LHCN-M2 (cell line): ENCODE measurements at regions not wholly inside any gene's neighbourhood (a gene's known extent, or its start where the extent isn't known, plus 50 kb on each side); places are given as distances from the start of the nearest gene placed in this dataset.

Source experiments
- DNase-seq: peaks from one replicate; pipeline ENCODE4 v3.0.0-alpha.2; 2012; ENCODE audit warnings: low read depth

DNA sequence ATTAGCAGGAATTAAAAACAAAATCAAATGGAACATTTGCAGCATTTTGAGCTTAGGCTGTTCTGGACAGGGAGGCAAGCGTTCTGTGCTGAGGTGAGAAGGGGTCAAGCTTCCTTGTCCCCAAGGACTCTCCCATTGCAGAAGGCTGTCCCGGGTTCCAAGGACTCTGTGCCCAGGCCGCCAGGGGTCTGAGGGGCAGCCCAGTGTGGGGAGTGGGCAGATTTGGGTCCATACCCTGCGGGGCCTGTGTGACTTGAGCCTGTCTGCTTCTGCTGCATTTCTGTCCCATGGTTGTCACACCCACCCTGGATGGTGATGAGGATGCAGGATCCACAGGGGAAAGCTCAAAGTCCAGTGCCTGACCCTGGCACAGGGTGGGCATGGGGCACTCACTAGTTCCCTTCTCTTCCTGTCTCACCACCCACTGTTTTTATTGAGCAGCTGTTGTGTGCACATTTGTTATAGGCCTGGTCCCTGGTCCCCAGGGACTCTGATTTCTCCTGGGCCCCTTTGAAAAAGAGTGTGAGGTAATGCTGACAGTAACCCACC, 211.4 kb upstream of the HS6ST1 start:
- DNase-seq = no peak

DNA sequence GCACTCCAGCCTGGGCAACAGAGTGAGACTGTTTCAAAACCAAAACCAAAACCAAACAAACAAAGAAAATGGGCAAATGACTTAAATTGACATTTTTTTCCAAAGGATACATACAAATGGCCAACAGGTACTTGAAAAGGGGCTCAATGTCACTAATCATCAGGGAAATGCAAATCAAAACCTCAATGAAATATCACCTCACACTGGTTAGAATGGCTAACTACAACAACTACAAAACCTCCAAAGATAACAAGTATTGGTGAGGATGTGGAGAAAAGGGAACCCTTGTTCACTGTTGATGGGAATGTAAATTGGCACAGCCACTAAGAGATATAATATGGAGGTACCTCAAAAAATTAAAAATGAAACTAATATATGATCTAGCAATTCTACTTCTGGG, 213.2 kb upstream of the HS6ST1 start:
- no peak for DNase-seq

DNA sequence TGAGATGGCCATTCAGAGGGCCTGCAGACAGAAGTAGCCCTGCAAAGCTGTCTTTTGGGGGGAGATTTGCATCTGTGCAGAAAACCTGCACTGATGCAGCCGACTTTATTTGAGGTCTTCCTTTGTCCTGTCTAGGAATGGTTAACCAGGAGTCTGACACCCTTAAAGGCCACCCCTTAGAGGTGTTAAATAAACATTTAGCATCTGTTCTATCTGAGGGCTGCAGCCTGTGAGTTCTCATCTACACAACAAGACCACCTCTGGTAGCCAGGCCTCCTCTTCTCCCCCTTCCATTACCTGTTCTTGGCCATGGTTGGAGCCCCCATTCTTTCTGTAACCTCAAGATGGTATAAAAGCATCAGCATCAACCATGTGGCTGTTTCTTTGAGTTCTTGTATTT, 214.4 kb upstream of the HS6ST1 start:
- DNase-seq = no peak

DNA sequence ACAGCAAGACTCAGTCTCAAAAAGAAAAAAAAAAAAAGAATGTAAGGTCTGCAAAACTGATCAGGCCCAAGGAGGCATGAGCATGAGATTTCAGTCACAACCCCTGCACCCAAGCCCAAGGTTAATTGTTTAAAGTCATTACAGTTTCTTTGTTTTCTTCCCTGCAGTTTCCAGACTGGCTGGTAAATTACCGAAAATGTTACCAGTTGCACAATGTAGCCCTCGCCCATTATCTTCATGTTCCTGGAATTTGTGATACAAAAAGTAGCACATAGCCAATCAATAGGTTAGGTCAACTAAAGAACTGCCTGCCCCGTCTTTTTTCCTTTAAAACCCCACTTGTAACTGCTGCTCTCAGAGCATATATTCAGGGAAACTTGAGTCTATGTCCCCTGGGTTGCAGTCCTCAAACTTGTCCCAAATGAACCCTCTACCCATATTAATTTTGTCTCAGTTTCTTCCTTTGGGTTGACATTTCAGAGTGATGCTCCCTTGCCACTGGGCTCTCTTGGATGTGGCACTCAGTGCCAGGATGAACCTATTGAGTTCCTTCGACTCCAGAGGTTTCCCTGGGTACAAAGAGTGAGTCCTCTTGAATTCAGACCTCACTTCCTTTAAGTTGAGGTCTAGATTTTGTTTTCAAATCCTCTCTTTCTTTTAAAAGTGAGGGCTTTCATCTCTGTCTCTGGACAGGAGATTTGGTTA, 216.2 kb upstream of the HS6ST1 start:
- no peak for DNase-seq

DNA sequence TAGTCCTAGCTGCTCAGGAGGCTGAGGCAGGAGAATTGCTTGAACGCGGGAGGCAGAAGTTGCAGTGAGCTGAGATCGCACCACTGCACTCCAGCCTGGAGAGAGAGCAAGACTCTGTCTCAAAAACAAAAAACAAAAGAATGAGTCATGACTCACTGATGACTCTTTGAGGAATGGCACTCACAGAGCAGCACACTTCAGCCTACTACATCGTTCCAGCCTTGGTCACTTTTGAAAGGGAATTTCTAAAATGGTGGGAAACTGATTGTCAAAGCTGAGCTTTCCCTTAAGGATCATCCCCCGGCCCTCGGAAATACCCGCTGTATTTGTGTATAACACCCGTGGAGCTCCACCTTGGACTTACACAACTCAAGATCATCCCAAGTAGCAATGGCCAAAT, 217.3 kb upstream of the HS6ST1 start:
- DNase-seq = peak; percentile 0

DNA sequence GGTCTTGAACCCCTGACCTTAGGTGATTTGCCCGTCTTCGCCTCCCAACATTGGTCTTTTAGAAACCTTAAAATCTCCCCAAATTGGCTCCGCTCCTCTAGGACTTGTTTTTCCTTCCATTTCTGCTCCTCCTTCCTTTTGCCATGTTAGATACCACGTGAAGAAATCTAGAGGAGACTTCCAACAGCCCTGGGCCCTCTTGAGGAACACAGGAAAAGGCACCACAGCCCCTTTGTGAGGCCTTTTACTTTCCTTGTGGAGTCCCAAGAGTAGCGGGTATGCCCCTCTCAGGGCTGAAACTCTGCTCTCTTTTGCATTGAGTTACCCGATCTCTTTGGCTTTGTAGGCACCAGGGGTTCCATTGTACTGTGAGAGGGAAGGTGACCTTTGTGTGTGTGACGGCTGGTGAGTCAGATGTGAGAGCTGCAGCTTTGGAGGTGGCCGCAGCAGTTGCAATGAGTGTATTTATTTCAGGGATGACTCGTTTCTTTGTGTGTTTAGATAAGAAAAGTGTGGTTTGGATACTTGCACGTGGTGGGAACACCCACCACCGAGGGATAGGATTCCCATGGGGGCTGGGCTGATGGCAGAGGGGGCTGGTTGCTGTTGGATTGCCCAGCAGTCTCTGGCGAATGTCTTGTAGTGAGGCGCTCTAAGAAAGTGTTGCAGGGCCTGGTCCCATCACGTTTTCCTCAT, 218.4 kb upstream of the HS6ST1 start:
- peak; percentile 13 for DNase-seq

DNA sequence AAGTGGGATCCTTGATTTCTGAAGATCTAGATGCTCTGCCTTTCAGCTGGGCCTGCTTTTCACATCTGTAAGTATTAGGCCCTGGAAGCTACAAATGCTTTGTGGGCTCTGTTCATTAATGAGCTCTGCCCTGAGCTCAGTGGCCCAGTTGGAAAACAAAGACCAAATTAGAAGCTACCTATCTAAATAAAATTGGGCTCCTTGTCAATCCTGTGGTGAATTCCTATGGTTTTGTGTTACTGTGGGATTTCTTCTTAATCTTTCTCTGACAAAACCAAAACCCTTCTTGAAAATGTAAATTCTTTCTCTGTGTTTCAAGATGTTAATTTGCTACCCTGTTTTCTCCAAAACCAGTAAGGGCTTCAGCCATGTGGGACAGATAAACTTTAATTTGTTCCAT, 219.0 kb upstream of the HS6ST1 start:
- DNase-seq = no peak

DNA sequence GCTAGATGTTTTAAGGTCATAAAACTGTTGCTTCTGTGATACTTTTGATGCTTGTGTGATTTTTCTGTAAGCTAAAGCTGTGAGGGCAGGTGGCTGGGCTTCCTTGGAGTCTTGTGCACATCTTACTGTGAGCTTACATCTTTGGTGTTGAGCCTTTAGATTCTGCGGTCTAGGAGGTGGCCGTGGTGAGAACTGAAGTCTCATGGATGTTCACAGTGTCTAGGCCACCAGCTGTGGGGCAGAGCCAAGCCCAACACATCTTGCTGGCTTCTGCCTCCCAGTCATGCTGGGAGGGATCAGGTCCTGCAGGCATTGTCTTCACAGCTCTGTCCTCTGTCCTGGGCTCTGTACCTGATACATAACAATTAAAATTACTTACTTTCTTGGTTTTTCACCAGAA, 219.7 kb upstream of the HS6ST1 start:
- DNase-seq = no peak

DNA sequence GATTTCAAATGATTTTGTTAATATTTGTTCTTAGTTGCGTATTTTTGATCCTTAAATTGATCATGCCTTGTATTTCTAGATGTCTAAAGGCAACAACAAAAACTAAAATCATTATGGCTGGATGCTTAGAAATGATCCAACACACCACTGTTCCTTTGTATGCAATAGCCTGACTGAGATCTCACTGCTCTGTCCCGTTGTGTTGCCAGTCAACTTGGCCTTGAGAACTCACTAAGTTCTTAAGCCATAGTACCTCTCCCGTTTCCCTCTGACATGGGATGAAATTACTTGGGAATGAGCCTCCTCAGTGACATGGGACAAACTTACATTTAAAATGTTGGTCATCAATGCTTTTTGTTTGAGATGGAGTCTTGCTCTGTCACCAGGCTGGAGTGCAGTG, 222.0 kb upstream of the HS6ST1 start:
- DNase-seq = no peak

DNA sequence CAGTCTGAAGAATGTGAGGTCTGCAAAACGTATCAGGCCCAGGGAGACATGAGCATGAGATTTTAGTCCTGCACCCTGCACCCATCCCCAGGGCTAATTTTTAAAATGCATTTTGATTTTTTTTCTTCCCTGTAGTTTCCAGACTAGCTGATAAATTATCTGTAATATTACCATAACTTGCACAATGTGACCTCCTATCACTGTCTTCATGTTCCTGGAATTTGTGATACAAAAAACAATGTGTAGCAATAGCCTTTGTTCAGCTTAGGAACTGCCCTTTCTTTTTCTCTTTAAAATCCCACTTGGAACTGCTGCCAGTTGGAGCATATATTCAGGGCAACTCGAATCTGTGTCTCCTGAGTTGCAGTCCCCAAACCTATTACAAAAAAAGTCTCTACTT, 222.8 kb upstream of the HS6ST1 start:
- no peak for DNase-seq

DNA sequence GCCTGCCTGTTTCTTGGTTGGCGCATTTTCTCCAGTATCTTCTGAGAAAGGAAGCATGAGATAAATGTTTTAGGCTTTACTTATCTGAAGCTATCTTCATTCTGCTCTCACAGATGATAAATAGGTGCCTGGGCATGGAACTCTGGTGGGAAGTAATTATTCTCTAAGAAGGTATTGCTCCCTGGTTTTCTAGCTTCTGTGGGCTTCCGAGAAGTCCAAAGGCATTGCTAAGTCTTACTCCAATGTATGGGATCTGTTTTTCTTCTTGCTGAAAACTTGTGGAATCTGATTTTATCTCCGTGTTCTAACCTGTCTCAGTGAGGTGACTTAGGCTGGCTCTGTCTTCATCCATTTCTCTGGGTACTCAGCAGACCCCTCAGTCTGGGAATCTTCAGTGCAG, 224.4 kb upstream of the HS6ST1 start:
- DNase-seq = no peak

DNA sequence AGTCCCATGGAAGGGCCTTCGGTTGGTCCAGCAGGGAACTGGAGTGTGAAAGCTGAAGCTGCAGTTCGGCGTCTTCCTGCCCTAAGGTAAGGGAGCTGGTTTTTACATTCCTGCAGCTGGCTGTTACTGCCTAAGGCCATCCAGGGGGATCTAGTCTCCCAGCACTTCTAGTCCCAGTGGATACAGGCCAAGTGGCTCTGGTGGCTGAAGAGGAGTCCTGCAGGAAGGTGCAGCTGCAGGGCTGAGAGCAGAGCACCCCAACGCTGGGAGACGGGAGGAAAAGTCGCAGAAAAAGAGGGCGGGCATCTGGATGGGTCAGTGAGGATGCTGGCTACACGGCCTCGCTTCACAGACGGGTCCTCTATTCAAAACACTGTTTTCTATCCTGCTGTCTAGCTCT, 225.0 kb upstream of the HS6ST1 start:
- no peak for DNase-seq

DNA sequence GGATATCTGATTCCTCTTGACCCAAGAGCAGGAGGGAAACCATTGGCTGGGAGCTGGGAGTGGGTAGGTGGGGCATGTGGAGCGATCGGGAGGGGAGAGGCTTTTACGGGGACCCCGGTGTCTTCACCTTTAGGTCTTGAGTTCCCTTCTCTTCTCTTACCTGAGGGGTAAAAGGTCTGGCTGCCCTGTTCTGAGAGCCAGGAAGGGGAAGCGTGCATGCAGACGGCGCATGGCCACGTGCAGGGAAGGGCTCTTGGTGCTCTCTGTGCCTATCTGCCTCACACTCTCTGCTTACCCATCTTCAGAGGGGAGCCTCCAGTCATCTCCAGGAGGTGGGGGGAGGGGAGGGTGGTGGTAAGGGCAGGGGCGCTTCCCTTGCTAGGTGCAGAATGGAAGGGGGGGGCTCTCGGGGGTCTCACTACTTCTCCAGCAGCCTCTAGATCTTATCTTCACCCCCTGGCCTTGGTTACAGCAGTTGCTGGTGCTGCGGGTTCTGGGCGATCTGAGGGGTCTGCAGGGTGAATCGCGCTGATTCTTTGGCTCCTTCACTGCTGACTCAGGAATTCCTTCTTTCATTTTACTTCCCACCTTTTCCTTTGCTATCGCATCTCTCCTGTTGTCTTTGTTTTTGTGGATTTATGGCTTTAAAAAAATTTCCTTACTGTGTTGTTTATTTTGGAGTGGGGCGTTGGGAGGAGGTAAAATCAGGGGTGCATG, 225.8 kb upstream of the HS6ST1 start:
- DNase-seq = no peak

DNA sequence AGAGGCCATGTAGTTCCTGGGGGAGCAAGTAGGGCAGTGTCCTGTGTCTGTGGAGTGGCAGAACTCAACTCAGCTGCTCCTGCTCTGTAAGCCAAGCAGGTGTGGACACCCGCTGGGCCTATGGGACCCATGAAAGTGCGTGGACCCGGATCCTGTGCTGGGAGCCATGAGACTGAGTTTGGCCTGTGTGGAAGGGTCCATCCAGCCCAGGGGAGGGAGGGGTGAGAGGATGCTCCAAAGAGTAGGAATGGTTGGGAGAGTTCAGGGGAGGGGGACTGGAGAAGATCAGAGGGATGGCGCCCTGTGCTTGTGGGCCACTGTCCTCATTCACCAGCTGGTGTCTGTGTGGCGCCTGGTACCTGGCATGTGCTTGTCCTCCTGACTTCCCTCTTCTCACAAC, 226.4 kb upstream of the HS6ST1 start:
- DNase-seq = no peak

DNA sequence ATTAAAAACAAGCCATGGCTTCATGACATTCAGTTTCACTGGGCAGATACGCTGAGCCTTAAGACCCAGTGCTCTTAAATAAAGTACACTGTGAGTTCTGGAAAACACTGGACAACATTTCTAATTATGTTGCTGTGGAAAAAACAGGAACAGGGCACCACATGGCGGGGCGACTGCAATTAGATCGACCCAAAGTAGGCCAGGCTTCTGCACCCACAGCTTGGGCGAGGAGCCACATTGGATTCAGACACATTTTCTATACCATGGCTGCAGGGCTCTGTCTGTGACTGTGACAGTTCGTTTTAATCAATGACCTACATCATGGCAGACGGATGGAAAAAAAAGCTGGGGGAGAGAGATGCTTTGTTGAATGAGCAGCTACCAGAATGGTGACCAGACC, 227.2 kb upstream of the HS6ST1 start:
- DNase-seq = no peak

DNA sequence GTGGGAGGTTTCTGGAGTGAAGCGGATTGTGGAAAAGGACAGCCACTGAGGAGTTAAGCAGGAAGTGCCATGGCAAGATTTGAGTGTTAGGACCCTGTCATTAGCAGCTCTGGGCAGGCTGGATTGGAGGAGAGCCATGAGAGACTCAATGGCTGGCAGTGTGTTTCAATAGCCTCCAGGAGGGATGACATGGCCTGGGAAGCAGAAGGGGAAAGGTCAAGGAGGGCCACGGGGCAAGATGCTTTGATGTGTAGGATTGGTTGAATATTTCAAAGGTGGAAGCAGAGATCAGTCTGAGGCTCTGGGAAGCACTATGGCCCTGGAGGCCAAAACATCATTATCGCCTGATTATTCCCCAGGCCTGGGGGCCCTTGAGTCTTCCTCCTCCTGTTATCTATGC, 229.0 kb upstream of the HS6ST1 start:
- no peak for DNase-seq

DNA sequence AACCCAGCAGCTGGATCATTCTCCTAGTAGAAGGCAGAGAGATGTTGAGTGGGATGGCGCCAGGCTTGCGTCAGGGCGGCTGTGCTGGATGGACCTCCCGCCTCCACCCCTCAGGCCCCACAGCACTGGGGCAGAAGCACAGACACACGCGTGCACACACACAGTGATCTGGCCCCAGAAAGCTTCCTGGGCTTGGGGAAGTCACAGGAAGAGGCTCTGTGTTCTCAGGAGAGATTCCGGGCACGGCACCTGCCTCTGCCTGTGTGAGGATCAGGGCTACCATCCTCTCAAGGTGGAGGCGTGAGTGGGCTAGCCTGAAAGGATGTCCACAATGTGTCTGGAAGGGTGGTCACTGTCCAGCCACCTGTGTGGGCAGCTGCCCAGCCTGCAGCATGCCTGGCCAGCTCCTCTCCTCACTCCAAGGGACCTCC, 229.8 kb upstream of the HS6ST1 start:
- DNase-seq = no peak

DNA sequence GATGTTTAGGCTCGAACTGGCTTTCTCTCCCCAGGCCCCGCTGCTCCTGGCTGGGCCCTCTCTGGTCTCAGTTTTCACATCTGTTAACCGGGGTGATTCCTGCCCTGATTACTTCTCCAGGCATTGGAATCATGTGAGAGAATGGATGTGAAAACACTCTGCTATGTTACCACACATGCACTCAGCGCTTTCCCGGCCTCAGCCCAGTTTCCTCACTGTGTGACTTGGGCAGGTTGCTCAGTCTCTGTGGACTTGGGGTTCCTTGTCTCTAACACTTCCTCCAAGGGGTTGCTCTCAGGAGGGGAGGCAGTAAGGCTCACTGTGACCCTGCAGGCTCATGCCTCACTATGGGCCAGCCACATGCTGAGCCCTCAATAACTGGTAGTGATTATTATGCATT, 230.4 kb upstream of the HS6ST1 start:
- DNase-seq = no peak

DNA sequence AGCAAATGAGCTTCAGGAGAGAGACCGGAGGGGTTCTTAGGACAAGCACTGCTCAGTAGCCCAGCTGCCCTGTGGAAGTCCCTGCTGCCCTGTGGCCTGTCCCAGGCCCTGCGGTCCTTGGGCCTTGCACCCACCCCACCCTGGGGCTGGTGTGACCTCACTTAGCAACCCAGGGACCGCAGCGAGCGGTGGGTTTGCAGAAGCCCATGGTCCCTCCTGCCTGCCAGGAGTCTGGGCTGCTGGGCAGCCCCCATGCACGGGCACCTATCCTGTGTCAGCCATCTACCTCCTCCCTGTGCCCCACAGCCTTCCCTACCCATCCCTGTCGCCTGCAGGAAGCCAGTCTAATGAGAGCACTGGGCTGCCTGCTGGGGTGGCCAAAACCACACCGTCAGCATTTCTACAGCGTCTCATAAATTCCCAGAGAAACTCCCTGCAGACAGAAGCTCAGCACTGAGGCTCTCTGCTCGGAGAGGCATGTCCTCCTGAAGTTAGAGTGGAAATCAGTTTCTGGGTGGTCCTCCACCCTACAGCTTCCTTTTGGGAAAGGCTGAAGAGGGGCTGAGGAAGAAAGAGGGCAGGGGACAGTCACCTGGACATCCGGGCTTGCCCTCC, 231.1 kb upstream of the HS6ST1 start:
- no peak for DNase-seq

DNA sequence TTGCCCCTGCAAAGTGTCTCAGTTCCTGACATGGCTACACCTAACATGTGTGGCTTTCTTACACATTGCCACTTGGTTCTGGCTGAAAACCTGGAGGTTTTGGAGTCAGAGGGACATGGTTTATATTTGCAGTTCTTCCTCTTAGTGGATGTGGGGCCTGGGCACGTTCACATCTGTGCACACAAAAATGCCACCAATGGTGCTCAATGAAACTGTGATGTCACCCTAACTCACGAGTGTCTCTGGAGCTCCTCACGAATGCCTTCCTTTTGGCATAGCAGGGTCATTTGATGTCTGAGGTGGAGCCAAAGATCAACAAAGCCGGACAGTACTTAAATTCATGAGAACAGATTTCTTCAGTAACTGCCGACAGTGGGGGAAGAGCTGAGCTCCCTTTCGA, 231.7 kb upstream of the HS6ST1 start:
- DNase-seq = no peak

DNA sequence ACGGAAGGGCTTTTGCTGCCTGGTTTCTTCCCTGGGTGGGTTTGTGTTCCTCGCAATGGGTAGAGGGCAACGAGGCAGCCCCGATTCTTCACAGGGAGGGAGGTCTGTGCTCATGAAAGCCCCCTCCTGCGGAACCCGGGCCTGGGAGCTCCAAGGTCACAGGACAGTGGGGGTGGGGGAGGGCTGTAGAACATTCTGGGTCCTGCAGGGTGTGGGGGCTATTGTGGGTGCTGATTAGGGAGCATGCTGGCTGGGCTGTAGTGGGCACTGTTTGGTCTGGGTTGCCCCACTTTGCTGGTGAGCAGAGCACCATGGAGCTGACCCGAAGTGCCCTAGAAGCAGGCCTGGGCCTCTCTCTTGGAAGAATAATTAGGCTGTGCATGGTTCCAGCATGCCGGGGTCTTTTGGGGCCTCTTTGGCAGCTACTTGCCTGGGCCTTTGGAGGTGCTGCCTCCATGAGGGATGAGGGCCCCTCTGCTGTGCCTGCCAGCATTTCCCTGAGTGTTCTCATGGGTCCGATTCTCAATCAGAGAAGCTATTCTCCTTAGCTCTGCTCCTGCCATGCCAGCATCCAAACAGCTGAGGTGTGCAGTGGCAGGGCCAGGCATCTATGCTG, 232.2 kb upstream of the HS6ST1 start:
- no peak for DNase-seq

DNA sequence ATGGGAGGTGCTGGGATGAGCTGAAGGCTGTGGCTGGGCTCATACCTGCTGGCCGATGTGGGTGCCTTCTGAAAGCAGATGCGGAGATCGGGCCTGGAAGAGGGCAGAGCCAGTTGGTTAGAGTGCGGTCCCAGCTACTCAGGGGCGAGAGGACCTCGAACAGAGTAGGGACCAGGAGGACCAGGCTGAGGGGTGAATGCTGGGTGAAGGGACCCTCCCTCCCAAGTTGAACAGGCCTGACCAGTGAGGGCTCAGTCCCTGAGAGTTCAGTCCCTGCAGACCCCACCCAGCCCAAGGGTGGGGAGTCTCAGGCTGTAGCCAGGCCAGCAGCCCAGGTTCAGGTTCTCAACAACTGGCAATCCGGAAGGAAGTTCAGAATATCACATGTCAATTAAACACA, 232.8 kb upstream of the HS6ST1 start:
- no peak for DNase-seq
